ENCODE measurements at regions not wholly inside any gene's neighbourhood (a gene's known extent, or its start where the extent isn't known, plus 50 kb on each side); places are given as distances from the start of the nearest gene placed in this dataset.

GRCh38 chr6:156028335-156029131 is 572.9 kb upstream of the NOX3 start:
- DNase-seq = no peak

GRCh38 chr6:156027248-156027626 is 571.6 kb upstream of the NOX3 start:
- no peak for DNase-seq

- no peak for DNase-seq
Measured at GRCh38 chr6:156026486-156027247, 571.0 kb upstream of the NOX3 start.

- DNase-seq = no peak
Measured at GRCh38 chr6:156024339-156024738, 568.7 kb upstream of the NOX3 start.

GRCh38 chr6:156021746-156022396 is 566.2 kb upstream of the NOX3 start:
- no peak for DNase-seq

- no peak for DNase-seq
Measured at GRCh38 chr6:156017838-156018237, 562.2 kb upstream of the NOX3 start.

GRCh38 chr6:156016186-156016976 is 560.7 kb upstream of the NOX3 start:
- DNase-seq = no peak

GRCh38 chr6:156013155-156013554 is 557.5 kb upstream of the NOX3 start:
- peak; percentile 49 for DNase-seq

GRCh38 chr6:156009656-156010055 is 554.0 kb upstream of the NOX3 start:
- no peak for DNase-seq

- no peak for DNase-seq
Measured at GRCh38 chr6:156004796-156005195, 549.2 kb upstream of the NOX3 start.

- DNase-seq = no peak
Measured at GRCh38 chr6:155996151-155996550, 540.5 kb upstream of the NOX3 start.

GRCh38 chr6:155995281-155995680 is 539.6 kb upstream of the NOX3 start:
- no peak for DNase-seq

- DNase-seq = no peak
Measured at GRCh38 chr6:155994086-155994485, 538.4 kb upstream of the NOX3 start.

- no peak for DNase-seq
Measured at GRCh38 chr6:155993240-155993639, 537.6 kb upstream of the NOX3 start.

GRCh38 chr6:155985660-155986138 is 530.1 kb upstream of the NOX3 start:
- DNase-seq = no peak

- DNase-seq = no peak
Measured at GRCh38 chr6:155980768-155981079, 525.1 kb upstream of the NOX3 start.

- DNase-seq = no peak
Measured at GRCh38 chr6:155980014-155980767, 524.6 kb upstream of the NOX3 start.

GRCh38 chr6:155975506-155975905 is 519.9 kb upstream of the NOX3 start:
- no peak for DNase-seq

GRCh38 chr6:155974811-155975323 is 519.2 kb upstream of the NOX3 start:
- no peak for DNase-seq

- DNase-seq = no peak
Measured at GRCh38 chr6:155974359-155974758, 518.7 kb upstream of the NOX3 start.

GRCh38 chr6:155970876-155971708 is 515.5 kb upstream of the NOX3 start:
- no peak for DNase-seq

Measured in NCI-H2171 (cell line).